HL-60 (cell line): ENCODE measurements at regions not wholly inside any gene's neighbourhood (a gene's known extent, or its start where the extent isn't known, plus 50 kb on each side); places are given as distances from the start of the nearest gene placed in this dataset.

ENCODE experiments used
- DNase-seq, 2 experiments: peaks; one replicate each; pipeline ENCODE4 v3.0.0-alpha.2; 2010 to 2020; ENCODE audit warnings: low read depth in 1 of 2, low spot score in 1 of 2
- H3K27ac ChIP-seq: fragments of 250-450 bp; sonication (Bioruptor Pico); replicated peaks from 2 replicates; pipeline ENCODE4 v1.5.1; 2020; ENCODE audit warnings: mild to moderate bottlenecking, moderate library complexity
- H3K27me3 ChIP-seq: fragments of 250-450 bp; sonication (Bioruptor Pico); 2 replicates; pipeline ENCODE4 v1.5.1; 2021; ENCODE audit warnings: mild to moderate bottlenecking, moderate library complexity; ENCODE audit not compliant: insufficient read depth, poor library complexity, severe bottlenecking
- H3K4me3 ChIP-seq: replicated peaks from 2 replicates; pipeline ENCODE4 v1.5.1; 2011; ENCODE audit warnings: mild to moderate bottlenecking, control low read depth, low read length; ENCODE audit not compliant: insufficient read depth
- GABPA ChIP-seq: IDR thresholded peaks from 2 replicates; pipeline ENCODE4 v1.6.1; 2012; ENCODE audit warnings: low read depth
- POLR2AphosphoS5 ChIP-seq: IDR thresholded peaks from 2 replicates; pipeline ENCODE4 v1.6.1; 2012; ENCODE audit warnings: low read depth
- REST ChIP-seq: IDR thresholded peaks from 2 replicates; pipeline ENCODE4 v1.6.1; 2012; ENCODE audit warnings: low read depth; ENCODE audit not compliant: insufficient replicate concordance
- SPI1 ChIP-seq: IDR thresholded peaks from 2 replicates; pipeline ENCODE4 v1.6.1; 2012; ENCODE audit warnings: low read depth, mild to moderate bottlenecking, borderline replicate concordance
- TF ChIP-seq, protein P1 (sequence below): IDR thresholded peaks from one replicate; pipeline ENCODE4 v1.5.1; 2011; ENCODE audit warnings: low read length, control low read depth, inconsistent platforms; ENCODE audit not compliant: insufficient read depth

GRCh38 chr3:64329037-64329436 is 103.8 kb upstream of the PRICKLE2 start:
- peaks cover 8% of the 10 kb centered on the region for H3K27me3 ChIP-seq
- DNase-seq = no peak

DNA sequence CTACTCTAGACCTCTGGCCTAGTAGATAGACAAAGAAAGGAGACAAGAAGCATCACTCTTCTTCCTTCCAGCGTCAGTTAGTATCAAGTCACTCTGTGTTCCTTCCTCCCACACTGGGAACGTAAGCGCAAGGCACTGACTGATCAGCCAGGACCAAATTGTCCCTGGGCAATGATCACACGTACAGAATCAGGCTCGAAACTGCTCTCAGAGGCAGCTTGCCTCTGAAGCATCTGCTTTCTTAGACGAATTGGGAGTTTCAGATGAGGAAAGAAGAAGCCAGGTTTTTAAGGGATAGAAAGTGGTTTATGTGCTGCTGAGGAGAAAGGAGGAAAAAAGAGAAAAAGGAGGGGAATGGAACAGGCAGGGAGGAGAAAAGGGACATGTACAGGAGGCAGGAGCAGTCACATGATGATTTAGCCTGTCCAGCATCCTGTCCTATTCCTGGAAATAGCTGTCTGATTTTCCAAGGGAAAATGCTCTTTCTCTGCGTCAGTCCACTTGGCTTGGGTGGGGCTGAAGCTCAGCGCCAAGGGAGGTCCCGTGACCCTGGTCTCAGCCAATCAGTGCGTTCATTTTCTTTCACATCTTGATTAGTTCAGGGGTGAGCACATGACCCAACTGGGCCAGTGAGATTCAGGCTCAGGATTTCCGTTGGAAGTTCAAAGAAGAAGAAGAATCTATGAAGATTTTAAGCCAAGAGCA is 102.0 kb upstream of the PRICKLE2 start:
- Histone ChIP-seq H3K4me3 (no peak overlapping the region), H3K27ac (no peak overlapping the region), H3K27me3 (peaks cover 8% of the 10 kb centered on the region)
- TF ChIP-seq GABPA = no peak
- TF ChIP-seq, protein P1, sequence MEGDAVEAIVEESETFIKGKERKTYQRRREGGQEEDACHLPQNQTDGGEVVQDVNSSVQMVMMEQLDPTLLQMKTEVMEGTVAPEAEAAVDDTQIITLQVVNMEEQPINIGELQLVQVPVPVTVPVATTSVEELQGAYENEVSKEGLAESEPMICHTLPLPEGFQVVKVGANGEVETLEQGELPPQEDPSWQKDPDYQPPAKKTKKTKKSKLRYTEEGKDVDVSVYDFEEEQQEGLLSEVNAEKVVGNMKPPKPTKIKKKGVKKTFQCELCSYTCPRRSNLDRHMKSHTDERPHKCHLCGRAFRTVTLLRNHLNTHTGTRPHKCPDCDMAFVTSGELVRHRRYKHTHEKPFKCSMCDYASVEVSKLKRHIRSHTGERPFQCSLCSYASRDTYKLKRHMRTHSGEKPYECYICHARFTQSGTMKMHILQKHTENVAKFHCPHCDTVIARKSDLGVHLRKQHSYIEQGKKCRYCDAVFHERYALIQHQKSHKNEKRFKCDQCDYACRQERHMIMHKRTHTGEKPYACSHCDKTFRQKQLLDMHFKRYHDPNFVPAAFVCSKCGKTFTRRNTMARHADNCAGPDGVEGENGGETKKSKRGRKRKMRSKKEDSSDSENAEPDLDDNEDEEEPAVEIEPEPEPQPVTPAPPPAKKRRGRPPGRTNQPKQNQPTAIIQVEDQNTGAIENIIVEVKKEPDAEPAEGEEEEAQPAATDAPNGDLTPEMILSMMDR = no peak
- no peak for TF ChIP-seq POLR2AphosphoS5
- TF ChIP-seq SPI1 = no peak
- DNase-seq = no peak

More at GRCh38 chr3:64329037-64329436, 103.8 kb upstream of the PRICKLE2 start:
- H3K4me3 ChIP-seq = no peak overlapping the region
- H3K27ac ChIP-seq = no peak overlapping the region
- TF ChIP-seq REST (no peak), GABPA (no peak), POLR2AphosphoS5 (no peak), SPI1 (no peak)
- TF ChIP-seq, protein P1 = no peak

GRCh38 chr3:64321747-64322146 is 96.5 kb upstream of the PRICKLE2 start:
- TF ChIP-seq, protein P1 = no peak
- DNase-seq = no peak
- Histone ChIP-seq H3K27me3 (peaks cover 10% of the 10 kb centered on the region), H3K27ac (no peak overlapping the region), H3K4me3 (no peak overlapping the region)

- Histone ChIP-seq H3K4me3 (no peak overlapping the region), H3K27me3 (peaks cover 5% of the 10 kb centered on the region), H3K27ac (no peak overlapping the region)
- no peak for DNase-seq
- TF ChIP-seq POLR2AphosphoS5 (no peak), SPI1 (no peak), REST (no peak), GABPA (no peak)
- TF ChIP-seq, protein P1 = no peak
Observed at GRCh38 chr3:64319391-64319790, 94.1 kb upstream of the PRICKLE2 start.
